Activated T-helper 1 cell treated with Interleukin-2 at 50 U/mL for 16 hours (primary cell): ENCODE measurements at regions not wholly inside any gene's neighbourhood (a gene's known extent, or its start where the extent isn't known, plus 50 kb on each side); places are given as distances from the start of the nearest gene placed in this dataset.

Experiments
- DNase-seq: peaks from one replicate; pipeline ENCODE4 v3.0.0-alpha.2; 2020; ENCODE audit warnings: low read depth

DNA sequence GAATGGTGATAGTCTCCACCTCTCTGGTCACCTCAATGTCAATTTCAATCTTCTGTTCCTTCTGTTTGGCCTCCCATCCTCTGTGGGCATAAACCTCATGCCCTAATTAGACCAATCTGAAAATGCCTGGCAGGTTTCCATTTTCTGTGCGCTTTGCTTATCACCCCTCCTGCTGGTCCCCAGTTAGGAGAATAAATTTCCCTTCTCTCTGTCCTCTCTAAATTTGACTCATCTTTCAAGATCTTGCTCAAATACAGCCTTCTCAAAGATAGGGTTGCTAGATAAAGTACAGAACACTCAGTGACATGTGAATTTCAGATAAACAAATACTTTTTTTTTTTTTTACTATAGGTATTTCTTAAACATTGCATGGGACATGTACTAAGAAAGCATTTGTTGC, 69.4 kb upstream of the CD180 start:
- DNase-seq = no peak

DNA sequence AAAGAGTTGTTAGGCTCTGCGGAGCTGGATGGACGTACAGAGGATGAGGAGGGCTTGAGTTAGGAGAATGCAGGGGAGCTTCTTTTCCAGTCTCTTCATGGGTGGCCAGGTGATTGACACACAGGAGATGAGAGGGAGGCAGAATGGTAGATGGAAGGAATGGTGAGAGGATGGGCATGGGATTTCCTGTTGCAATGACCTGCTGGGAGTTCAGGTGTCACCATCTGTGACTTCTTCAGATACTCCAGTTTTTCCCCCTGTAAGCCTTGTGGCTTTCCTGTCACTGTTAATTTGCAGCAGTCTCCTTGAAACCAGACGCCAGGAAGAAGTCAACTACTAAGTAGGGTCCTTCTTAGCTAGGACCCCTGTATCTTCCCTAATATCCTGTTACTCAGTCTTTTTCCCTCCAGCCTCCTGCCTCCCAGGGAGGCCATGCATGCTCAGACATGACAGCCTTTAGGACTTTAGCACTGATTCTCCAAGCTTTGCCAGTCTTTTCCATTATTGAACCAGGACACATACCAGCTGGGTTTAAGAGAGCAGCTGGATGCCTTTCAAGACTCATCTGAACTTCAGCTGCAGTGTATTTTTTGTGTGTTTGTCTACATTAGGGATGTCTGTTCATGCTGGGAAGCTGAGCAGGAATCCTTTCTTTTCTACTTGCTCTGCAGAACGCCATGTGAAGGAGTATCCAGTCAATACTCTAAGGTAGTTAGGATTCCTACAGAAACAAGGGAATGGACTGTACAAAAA, 67.2 kb upstream of the CD180 start:
- no peak for DNase-seq

DNA sequence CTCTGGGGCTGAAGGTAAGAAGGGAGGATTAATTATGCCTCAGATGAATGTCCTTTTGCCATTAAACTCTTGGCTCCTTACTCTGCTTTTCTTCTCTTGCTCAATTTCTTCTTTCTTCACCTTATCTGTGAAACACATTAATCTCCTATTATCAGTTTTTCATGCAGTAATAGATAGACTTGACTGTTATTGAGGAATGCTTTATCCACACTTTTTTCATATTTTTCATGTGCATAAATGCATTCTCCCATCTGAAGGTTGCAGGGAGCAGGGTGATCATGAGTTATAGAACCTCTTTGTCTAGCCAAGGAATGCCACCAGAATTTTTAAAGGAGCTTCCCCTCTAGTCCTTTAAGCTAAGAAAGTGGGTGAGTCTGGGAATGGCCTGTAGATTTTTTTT, 66.4 kb upstream of the CD180 start:
- DNase-seq = no peak

DNA sequence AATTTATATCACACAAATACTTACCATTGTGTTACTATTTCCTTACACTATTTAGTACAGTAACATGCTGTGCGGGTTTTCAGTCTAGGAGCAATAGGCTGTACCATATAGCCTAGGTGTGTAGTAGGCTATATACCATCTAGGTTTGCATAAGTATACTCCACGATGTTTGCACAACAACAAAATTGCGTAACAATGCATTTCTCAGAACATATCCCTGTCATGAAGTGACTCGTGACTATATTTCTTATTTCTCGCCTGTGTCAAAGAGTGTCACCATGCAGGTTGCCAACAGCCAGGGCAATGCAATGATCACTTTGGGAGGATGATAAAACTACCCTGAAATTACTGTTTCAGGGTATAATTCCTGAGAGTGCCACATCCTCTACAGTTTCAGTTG, 65.6 kb upstream of the CD180 start:
- no peak for DNase-seq

DNA sequence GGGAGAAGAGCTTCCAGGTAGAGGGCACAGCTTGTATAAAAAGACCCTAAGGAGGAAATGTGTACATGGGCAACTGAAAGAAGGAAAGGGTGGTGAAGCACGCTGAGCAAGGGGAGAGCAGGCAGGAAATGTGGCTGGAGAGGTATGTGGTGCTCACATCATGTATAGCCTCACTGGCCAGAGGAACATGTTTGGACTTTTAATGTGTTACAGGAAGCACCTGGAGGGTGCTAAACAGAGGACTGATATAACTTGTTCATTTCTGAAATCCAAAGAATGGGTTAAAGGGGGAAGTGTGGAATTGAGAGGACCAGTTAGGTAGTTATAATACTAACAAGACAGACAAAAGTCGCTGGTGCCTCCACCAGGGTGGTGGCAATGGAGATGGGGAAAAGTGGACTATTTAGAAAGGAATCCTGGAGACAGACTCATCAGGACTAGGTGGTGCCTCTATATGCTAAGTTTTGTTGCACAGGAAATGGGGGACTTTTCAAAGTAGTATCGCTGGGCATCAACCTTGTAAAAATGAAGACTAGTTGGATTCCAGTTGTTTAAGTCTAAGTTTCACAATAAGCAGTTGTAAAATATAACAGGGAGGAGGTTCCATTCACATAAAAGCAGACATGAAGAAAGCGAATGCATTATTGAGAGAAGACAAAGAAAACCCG, 63.1 kb upstream of the CD180 start:
- no peak for DNase-seq

DNA sequence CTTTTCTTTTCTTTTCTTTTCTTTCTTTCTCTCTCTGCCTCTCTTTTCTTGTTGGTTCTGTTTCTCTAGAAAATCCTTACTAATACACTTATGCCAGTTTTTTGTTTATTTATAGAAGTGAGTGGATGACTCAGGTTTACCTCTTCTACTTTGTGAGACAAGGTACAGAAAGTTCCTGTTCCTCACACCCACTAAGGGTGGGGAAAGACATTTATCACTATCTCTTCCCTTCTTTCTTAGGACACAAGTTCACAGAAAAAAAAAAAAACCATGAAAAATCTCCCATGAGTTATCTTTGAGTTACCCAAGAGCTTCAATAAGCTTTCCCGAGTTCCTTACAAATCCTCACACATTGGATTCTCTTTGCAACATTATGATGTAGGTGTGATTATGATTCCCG, 60.9 kb upstream of the CD180 start:
- DNase-seq = no peak

DNA sequence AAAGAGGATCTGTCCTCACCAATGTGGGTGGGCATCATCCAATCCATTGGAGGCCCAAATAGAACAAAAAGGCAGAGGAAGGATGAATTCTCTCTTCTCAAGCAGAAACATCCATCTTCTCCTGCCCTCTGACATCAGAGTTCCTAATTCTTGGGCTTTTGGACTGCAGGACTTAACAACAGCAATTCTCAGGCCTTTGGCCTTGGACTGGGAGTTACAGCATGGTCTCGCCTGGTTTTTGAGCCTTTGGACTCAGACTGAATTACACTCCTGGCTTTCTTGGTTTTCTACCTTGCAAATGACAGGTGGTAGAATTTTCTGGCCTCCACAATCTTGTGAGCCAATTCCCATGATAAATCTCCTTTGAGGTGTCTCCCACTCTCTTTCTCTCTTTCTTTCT, 60.5 kb upstream of the CD180 start:
- DNase-seq = no peak

DNA sequence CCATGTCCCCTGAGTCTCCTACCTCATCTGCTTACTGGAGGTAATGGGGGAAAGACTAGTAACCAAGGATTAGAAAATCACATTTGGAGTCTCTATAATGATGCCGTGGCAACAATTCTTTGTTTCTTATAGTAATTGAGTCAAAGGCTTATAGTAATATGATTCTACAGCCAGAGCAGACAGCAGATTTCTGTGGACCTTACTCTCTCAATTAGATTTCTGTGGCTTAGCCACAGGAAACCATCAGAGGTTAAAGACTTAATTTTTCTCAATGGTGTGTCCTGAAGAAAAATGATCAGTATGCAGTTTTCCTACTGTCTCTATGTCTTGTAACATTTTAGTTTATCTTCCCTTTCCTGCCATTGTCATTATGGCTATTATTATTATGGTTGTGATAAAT, 59.3 kb upstream of the CD180 start:
- DNase-seq = no peak

DNA sequence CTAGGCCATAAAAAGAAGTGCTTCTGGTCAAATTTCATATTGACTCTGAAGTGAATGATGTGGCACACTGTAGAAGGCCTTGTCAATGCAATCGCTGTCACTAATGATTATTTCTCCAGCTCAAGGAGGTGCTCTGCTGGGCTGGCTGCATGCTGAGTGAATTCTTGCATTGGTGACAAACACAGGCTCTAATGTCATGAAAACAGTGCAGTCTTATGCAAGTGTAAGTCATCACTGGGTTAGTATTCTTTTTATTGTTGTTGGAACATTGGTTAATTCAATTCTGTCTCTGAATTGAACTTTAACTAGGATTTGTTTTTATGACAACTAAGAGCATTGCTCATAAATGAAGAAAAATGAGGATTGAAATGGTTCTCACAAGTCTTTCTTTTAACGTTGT, 57.3 kb upstream of the CD180 start:
- DNase-seq = no peak

DNA sequence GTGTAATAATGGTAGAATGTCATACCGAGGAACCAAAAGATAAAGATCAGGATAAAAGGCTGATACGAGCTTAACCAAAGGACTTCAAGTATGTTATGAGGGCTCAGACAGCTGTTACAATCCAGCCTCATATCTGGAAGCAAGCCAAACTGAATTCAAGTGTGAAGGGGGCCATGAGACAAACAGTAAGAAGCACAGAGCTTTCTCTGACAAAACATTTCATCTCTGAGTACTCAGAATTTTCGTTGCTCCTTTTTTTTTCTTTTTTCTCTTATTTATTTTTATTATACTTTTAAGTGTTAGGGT, 52.9 kb upstream of the CD180 start:
- DNase-seq = no peak

DNA sequence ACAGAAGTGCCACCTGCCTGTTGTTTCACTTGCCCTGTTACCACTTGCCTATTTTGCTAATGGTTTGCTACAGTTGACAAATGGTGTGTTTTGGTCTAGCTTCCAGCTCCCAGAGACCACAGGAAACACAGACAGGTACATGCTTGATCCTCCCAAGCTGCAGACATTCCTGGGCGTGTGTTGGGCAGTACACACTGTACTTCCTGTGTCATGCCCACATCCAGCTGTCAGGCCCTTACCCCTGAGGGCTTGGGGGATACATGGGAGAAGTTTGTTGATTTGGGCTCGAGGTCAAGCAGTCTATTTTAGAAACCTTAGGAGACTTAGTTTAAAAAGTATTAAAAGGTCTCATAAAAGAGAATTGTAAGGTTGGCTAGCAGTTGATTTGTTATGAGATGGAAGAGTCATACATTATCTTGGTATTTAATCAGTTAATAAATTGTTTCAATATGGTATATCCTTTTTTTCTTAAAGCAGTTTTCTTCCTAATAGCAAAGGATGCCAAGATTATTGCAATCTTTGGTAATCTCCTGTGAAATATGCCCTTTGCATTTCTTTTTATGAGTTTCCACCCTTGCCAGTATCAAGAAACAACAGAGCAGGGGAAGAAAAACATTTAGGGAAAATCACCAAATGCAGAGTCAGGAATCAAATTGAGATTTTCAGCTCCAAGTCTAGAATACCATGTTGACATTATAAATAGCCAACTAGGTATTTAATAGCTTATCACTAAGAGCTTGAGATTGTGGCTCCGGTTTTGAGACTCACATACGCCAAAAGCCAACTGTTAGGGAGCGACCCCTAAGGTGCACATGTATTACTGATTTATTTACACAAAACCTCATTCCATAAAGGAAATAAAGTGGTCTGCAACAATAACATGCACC, 52.3 kb upstream of the CD180 start:
- DNase-seq = no peak

DNA sequence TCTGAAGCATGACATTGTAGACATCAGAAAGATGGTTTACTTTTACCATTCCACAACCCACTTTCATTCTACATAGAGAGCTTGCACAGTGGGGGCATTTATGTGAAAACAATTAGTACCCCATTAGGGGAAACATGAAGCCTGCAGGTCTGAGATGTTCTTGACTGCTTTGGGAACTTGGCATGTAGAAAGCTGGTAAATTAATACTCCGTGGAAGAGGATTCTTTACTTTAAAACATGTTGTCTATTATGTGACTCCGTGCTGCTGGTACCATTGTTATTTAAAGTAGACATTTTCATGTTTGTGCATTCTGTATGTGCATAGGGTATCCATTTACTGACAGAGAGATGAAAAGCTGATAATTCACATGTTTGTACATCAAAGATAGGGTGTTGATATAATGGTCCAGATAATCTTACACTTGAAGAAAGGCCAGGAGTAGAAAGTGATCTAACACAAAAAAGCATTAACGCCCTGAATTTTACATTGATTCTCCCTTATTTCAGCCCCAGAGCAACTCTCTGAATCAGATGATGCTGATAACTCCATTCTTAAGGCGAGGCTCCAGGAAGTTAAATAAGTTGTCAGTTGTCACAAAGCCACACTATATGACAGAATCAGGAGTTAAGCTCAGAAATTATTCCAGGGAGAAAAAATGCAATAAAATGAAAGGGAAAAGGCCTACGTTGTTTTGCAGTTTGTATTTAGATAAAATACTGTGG, 50.1 kb upstream of the CD180 start:
- no peak for DNase-seq
